WTC11 (cell line): ENCODE measurements at regions not wholly inside any gene's neighbourhood (a gene's known extent, or its start where the extent isn't known, plus 50 kb on each side); places are given as distances from the start of the nearest gene placed in this dataset.

ENCODE experiments used
- ATF3 ChIP-seq: sonication (generic); formaldehyde crosslinking; conservative IDR thresholded peaks from 2 replicates; pipeline ENCODE4 v1.8.1; 2022; ENCODE audit warnings: mild to moderate bottlenecking, missing genetic modification reagents
- CBFB ChIP-seq: sonication (generic); formaldehyde crosslinking; IDR thresholded peaks from 2 replicates; pipeline ENCODE4 v1.8.1; 2022; ENCODE audit warnings: mild to moderate bottlenecking, low read depth, missing genetic modification reagents
- FOXJ3 ChIP-seq: sonication (generic); formaldehyde crosslinking; IDR thresholded peaks from 2 replicates; pipeline ENCODE4 v1.9.0; 2021; ENCODE audit warnings: missing genetic modification reagents, mild to moderate bottlenecking, borderline replicate concordance
- GRHL2 ChIP-seq: fragments of 250-450 bp; sonication (Bioruptor Pico); IDR thresholded peaks from 2 replicates; pipeline ENCODE4 v1.8.0; 2022; ENCODE audit warnings: mild to moderate bottlenecking, moderate library complexity; ENCODE audit not compliant: insufficient replicate concordance, severe bottlenecking
- ZNF232 ChIP-seq: sonication (generic); formaldehyde crosslinking; IDR thresholded peaks from 2 replicates; pipeline ENCODE4 v1.8.0; 2022; ENCODE audit warnings: mild to moderate bottlenecking, missing genetic modification reagents
- TF ChIP-seq, protein P1 (sequence below): fragments of 200-600 bp; IDR thresholded peaks from 2 replicates; pipeline ENCODE4 v1.8.0; 2022; ENCODE audit warnings: antibody characterized with exemption
- TF ChIP-seq, protein P2 (sequence below): fragments of 250-450 bp; sonication (Bioruptor Pico); IDR thresholded peaks from 2 replicates; pipeline ENCODE4 v2.1.2; 2022; ENCODE audit warnings: mild to moderate bottlenecking, moderate library complexity

DNA sequence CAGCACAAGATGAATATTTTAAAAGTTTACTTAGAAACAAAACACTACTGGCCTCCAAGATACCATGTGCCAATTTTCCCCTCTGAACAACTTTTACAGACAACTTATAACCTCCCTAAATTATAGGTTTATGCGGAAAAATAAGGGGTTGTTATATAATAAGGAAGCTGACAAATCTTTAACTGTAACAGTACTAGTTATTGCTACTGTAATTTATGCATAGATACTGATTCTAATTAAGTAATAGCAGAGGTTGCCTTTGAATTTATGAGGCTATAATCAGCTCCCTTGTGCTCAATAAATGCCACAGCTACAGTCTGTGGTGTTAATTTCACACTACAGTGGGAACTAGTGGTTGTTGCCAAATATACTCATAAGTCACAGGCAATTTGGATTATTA lies 291.3 kb upstream of the PCSK5 start:
- no peak for TF ChIP-seq ATF3 (CRISPR knock-in tag)
- TF ChIP-seq CBFB (CRISPR knock-in tag) = no peak
- TF ChIP-seq FOXJ3 (CRISPR knock-in tag) = no peak
- TF ChIP-seq, protein P1, sequence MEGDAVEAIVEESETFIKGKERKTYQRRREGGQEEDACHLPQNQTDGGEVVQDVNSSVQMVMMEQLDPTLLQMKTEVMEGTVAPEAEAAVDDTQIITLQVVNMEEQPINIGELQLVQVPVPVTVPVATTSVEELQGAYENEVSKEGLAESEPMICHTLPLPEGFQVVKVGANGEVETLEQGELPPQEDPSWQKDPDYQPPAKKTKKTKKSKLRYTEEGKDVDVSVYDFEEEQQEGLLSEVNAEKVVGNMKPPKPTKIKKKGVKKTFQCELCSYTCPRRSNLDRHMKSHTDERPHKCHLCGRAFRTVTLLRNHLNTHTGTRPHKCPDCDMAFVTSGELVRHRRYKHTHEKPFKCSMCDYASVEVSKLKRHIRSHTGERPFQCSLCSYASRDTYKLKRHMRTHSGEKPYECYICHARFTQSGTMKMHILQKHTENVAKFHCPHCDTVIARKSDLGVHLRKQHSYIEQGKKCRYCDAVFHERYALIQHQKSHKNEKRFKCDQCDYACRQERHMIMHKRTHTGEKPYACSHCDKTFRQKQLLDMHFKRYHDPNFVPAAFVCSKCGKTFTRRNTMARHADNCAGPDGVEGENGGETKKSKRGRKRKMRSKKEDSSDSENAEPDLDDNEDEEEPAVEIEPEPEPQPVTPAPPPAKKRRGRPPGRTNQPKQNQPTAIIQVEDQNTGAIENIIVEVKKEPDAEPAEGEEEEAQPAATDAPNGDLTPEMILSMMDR = no peak
- TF ChIP-seq ZNF232 (CRISPR knock-in tag) = no peak
- TF ChIP-seq GRHL2 (CRISPR knock-in tag) = no peak
- TF ChIP-seq, protein P2, sequence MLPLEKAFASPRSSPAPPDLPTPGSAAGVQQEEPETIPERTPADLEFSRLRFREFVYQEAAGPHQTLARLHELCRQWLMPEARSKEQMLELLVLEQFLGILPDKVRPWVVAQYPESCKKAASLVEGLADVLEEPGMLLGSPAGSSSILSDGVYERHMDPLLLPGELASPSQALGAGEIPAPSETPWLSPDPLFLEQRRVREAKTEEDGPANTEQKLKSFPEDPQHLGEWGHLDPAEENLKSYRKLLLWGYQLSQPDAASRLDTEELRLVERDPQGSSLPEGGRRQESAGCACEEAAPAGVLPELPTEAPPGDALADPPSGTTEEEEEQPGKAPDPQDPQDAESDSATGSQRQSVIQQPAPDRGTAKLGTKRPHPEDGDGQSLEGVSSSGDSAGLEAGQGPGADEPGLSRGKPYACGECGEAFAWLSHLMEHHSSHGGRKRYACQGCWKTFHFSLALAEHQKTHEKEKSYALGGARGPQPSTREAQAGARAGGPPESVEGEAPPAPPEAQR (CRISPR knock-in tag) = no peak
